Liver (tissue), 8 donors: ENCODE measurements at regions not wholly inside any gene's neighbourhood (a gene's known extent, or its start where the extent isn't known, plus 50 kb on each side); places are given as distances from the start of the nearest gene placed in this dataset.

Experiments
- DNase-seq: peaks from one replicate; pipeline ENCODE4 v3.0.0-alpha.2; 2017; ENCODE audit warnings: low spot score
- H3K27ac ChIP-seq, 2 donors: one replicate each; pipeline ENCODE4 v1.7.0; 2013; ENCODE audit warnings: inconsistent platforms in 2 of 2, low read length in 2 of 2, control low read depth in 1 of 2, low read depth in 1 of 2, mild to moderate bottlenecking in 1 of 2
- H3K27me3 ChIP-seq, 4 donors: one replicate each; pipeline versions ENCODE4 v1.6.1 to v1.7.0; 2013; ENCODE audit warnings: low read length in 3 of 4, inconsistent platforms in 1 of 4, mild to moderate bottlenecking in 1 of 4, moderate library complexity in 1 of 4; ENCODE audit not compliant: control insufficient read depth in 4 of 4, insufficient read depth in 4 of 4
- H3K36me3 ChIP-seq, 4 donors: one replicate each; pipeline versions ENCODE4 v1.6.1 to v1.7.0; 2013; ENCODE audit warnings: low read length in 3 of 4, mild to moderate bottlenecking in 3 of 4, low read depth in 1 of 4, moderate library complexity in 1 of 4; ENCODE audit not compliant: control insufficient read depth in 4 of 4, insufficient read depth in 3 of 4
- H3K4me1 ChIP-seq, 4 donors: one replicate each; pipeline versions ENCODE4 v1.6.1 to v1.7.0; 2013; ENCODE audit warnings: low read length in 3 of 4, mild to moderate bottlenecking in 3 of 4, moderate library complexity in 1 of 4; ENCODE audit not compliant: control insufficient read depth in 4 of 4, insufficient read depth in 4 of 4
- H3K4me3 ChIP-seq, 3 donors: one replicate each; pipeline versions ENCODE4 v1.6.1 to v1.7.0; 2013; ENCODE audit warnings: low read length in 3 of 3, control low read depth in 1 of 3, low read depth in 1 of 3, mild to moderate bottlenecking in 1 of 3
- H3K9ac ChIP-seq, 2 donors: one replicate each; pipeline ENCODE4 v1.7.0; 2013; ENCODE audit warnings: low read length in 2 of 2, mild to moderate bottlenecking in 2 of 2, moderate library complexity in 2 of 2, control low read depth in 1 of 2, low read depth in 1 of 2
- H3K9me3 ChIP-seq, 4 donors: one replicate each; pipeline versions ENCODE4 v1.6.1 to v1.7.0; 2013; ENCODE audit warnings: low read length in 3 of 4; ENCODE audit not compliant: control insufficient read depth in 4 of 4
- CTCF ChIP-seq: fragments of 150-350 bp; IDR thresholded peaks from 2 replicates; pipeline ENCODE4 v1.5.1; 2017; ENCODE audit warnings: improper control_type of control experiment, low read depth, low read length; ENCODE audit not compliant: missing input control
- FOXA1 ChIP-seq: IDR thresholded peaks from 2 replicates; pipeline ENCODE4 v1.6.1; 2016; ENCODE audit warnings: antibody characterized with exemption
- FOXA2 ChIP-seq: IDR thresholded peaks from 2 replicates; pipeline ENCODE4 v1.6.1; 2016; ENCODE audit warnings: antibody characterized with exemption
- GABPA ChIP-seq, 2 donors: IDR thresholded peaks in 1 of 2; conservative IDR thresholded peaks in 1 of 2; 2 replicates each; pipeline ENCODE4 v1.6.1; 2016; ENCODE audit warnings: antibody characterized with exemption in 2 of 2, mild to moderate bottlenecking in 1 of 2, moderate library complexity in 1 of 2
- HNF4G ChIP-seq: IDR thresholded peaks from 2 replicates; pipeline ENCODE4 v1.6.1; 2016; ENCODE audit warnings: antibody characterized with exemption
- JUND ChIP-seq, 2 donors: IDR thresholded peaks; 2 replicates each; pipeline ENCODE4 v1.6.1; 2016; ENCODE audit warnings: antibody characterized with exemption in 2 of 2
- MAX ChIP-seq: IDR thresholded peaks from 2 replicates; pipeline ENCODE4 v1.6.1; 2016; ENCODE audit warnings: antibody characterized with exemption
- NR2F2 ChIP-seq: IDR thresholded peaks from 2 replicates; pipeline ENCODE4 v1.6.1; 2016; ENCODE audit warnings: antibody characterized with exemption
- RAD21 ChIP-seq, 2 donors: IDR thresholded peaks; 2 replicates each; pipeline ENCODE4 v1.6.1; 2016; ENCODE audit warnings: antibody characterized with exemption in 2 of 2, mild to moderate bottlenecking in 2 of 2
- REST ChIP-seq: IDR thresholded peaks from 2 replicates; pipeline ENCODE4 v1.6.1; 2016; ENCODE audit warnings: antibody characterized with exemption, mild to moderate bottlenecking
- RXRA ChIP-seq, 2 donors: IDR thresholded peaks; 2 replicates each; pipeline ENCODE4 v1.6.1; 2017 to 2018; ENCODE audit warnings: antibody characterized with exemption in 2 of 2, mild to moderate bottlenecking in 1 of 2
- SP1 ChIP-seq: IDR thresholded peaks from 2 replicates; pipeline ENCODE4 v1.6.1; 2018; ENCODE audit warnings: antibody characterized with exemption, mild to moderate bottlenecking
- TAF1 ChIP-seq: conservative IDR thresholded peaks from 2 replicates; pipeline ENCODE4 v1.6.1; 2016; ENCODE audit warnings: antibody characterized with exemption, mild to moderate bottlenecking
- YY1 ChIP-seq: IDR thresholded peaks from 2 replicates; pipeline ENCODE4 v1.6.1; 2016; ENCODE audit warnings: antibody characterized with exemption, mild to moderate bottlenecking
- ZBTB33 ChIP-seq: IDR thresholded peaks from 2 replicates; pipeline ENCODE4 v1.6.1; 2016; ENCODE audit warnings: antibody characterized with exemption
- WGBS: extraction: QIAGEN DNeasy Blood & Tissue Kit; methylation state at CpG from one replicate; pipeline ENCODE4 v1.1.7; 2013; 5-methylcytosine and 5-hydroxymethylcytosine counted together
- donor health status: healthy.
- donor health status: healthy.
- donor health status: healthy.
- donor health status: healthy.
- donor health status: healthy.

GRCh38 chr5:61270510-61271165 is 61.4 kb upstream of the ZSWIM6 start:
- Histone ChIP-seq H3K36me3 (no peaks in the 10 kb centered on the region), H3K27me3 (no peaks in the 10 kb centered on the region), H3K4me3 (no peak overlapping the region), H3K27ac (no peak overlapping the region), H3K4me1 (peaks cover 0 to 3% (median 0%) of the 10 kb centered on the region in 4 donors), H3K9ac (no peak overlapping the region), H3K9me3 (no peaks in the 10 kb centered on the region)
- WGBS, result 82% methylated on average over 7 of the region's 7 CpGs
- DNase-seq, result no peak
- no peak for TF ChIP-seq MAX
- no peak for TF ChIP-seq JUND (IDR thresholded peaks at IDR 0.05)
- TF ChIP-seq RAD21 (IDR thresholded peaks at IDR 0.05), result no peak
- TF ChIP-seq REST, result no peak
- no peak for TF ChIP-seq ZBTB33
- TF ChIP-seq FOXA1, result no peak
- TF ChIP-seq RXRA (IDR thresholded peaks at IDR 0.05), result no peak
- TF ChIP-seq TAF1, result no peak

GRCh38 chr5:61272688-61273087 is 59.4 kb upstream of the ZSWIM6 start:
- H3K27ac ChIP-seq, result no peak overlapping the region
- no peaks in the 10 kb centered on the region for H3K9me3 ChIP-seq
- H3K27me3 ChIP-seq, result no peaks in the 10 kb centered on the region
- H3K9ac ChIP-seq, result no peak overlapping the region
- no peak overlapping the region for H3K4me3 ChIP-seq
- DNase-seq, result no peak
- peaks cover 0 to 3% (median 0%) of the 10 kb centered on the region in 4 donors for H3K4me1 ChIP-seq
- WGBS, result 83% methylated on average over 2 of the region's 2 CpGs
- H3K36me3 ChIP-seq, result no peaks in the 10 kb centered on the region
- TF ChIP-seq HNF4G (no peak), RXRA (IDR thresholded peaks at IDR 0.05) (no peak), NR2F2 (no peak)

DNA sequence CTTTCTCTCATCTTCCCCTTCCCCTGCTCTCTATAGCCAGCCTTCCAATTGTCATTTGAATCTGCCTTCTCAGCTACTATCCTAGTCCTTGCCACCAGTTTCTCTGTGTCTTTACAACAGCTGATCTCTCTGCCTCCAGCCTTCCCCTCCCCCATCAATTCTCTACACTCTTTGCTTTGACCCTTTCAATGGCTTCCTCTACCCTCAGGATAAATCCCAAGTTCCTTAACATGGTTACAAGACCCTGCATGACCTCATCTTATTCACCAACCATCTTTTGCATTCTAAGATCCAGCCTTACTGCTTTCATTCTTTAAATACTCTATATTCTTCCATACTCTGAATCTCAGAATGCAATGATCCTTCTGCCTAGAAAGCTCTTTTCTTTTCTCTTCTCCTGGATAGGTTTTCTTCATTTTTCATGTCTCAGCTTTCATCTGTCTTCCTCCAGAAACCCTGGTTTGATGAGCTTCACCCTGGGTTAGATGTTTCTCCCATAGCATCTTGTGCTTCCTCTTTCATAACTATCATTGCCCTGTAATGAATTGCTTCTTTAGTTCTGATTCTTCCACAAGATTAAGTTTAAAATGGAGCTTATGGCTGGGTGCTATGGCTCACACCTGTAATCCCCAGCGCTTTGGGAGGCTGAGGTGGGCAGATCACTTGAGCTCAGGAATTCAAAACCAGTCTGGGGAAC is 58.6 kb upstream of the ZSWIM6 start:
- 92% methylated on average over 1 of the region's 1 CpG for WGBS
- Histone ChIP-seq H3K27ac (no peak overlapping the region), H3K36me3 (no peaks in the 10 kb centered on the region), H3K4me1 (peaks cover 0 to 3% (median 0%) of the 10 kb centered on the region in 4 donors), H3K9me3 (no peaks in the 10 kb centered on the region), H3K9ac (no peak overlapping the region), H3K27me3 (no peaks in the 10 kb centered on the region), H3K4me3 (no peak overlapping the region)
- DNase-seq, result no peak
- TF ChIP-seq REST, result no peak
- TF ChIP-seq SP1, result no peak
- TF ChIP-seq GABPA (IDR thresholded peaks at IDR 0.05 in 1 of 2, conservative IDR thresholded peaks at IDR 0.05 in 1 of 2), result no peak
- TF ChIP-seq RXRA (IDR thresholded peaks at IDR 0.05), result no peak
- TF ChIP-seq RAD21 (IDR thresholded peaks at IDR 0.05), result no peak
- TF ChIP-seq YY1, result no peak
- TF ChIP-seq CTCF, result no peak
- no peak for TF ChIP-seq FOXA2
- no peak for TF ChIP-seq TAF1
- no peak for TF ChIP-seq NR2F2
